GM21381 (cell line): ENCODE measurements at regions not wholly inside any gene's neighbourhood (a gene's known extent, or its start where the extent isn't known, plus 50 kb on each side); places are given as distances from the start of the nearest gene placed in this dataset.

ENCODE experiments used
- ATAC-seq: cut with Tn5 transposase; IDR thresholded peaks from one replicate; pipeline ENCODE4 v1.9.1; 2021; ENCODE audit warnings: mild to moderate bottlenecking, moderate library complexity; ENCODE audit not compliant: unreplicated experiment

DNA sequence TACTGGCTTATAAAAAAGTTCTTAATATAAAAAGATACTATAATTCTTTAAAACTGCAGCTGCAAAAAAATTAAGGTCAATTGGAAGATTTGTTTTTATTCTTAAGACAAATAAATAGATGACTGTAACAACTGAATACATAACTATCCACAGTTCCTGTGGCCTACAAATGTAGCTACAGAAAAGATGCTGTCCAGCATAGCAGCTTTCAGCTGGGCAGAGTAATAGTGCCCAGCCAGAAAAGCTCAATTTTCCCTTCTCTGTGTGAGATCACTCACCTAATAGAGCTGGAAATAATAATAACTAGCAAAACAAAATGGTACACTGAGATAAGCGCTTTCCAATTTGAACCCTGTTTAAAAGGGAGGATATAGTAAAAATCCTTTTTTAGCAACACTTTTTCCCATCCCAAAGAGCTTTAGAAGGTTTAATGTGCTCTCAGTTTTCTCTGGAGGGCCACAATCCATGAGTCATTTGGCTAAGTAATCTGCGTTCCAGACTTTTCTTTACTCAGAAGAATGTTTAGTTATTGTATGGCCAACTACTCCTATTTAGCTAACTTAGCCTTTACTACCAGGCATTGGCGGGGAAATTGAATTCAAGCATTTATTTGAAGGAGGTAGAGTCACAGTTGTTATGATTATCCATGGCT is 158.1 kb upstream of the SLC39A10 start:
- ATAC-seq: no peak

DNA sequence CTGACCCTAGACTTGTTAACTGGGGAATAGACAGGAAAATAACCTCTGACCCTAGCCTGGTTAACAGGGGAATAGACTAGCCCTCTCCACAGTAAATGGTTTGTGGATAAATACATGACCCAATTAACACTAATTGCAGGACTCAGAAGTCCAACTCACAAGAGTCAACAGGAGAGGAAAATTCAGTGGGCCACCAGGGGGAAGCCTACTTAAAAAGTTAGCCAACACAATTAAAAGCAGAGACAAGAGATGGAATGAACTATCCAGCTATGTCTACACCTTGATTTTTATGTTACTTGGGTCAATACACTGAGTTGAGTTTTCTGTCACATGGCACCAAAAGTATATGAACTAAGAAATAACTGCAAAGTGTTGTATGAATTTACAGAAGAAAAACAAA is 158.8 kb upstream of the SLC39A10 start:
- no peak for ATAC-seq

DNA sequence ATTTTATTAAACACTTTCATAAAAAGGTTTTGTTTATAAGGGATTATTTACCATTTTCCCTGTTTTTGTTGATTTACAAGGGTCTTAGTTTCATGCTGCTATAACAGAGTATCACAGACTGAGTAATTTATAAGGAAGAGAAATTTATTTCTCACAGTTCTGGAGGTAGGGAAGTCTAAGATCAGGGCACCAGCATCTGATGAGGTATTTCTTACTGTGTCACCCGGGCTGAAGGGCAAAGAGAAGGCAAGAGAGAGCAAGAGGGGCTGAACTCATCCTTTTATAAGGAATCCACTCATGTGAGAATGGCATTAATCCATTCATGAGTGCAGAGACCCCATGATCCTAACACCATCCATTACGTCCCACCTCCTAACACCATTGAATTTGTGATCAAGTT is 160.0 kb upstream of the SLC39A10 start:
- ATAC-seq: no peak

DNA sequence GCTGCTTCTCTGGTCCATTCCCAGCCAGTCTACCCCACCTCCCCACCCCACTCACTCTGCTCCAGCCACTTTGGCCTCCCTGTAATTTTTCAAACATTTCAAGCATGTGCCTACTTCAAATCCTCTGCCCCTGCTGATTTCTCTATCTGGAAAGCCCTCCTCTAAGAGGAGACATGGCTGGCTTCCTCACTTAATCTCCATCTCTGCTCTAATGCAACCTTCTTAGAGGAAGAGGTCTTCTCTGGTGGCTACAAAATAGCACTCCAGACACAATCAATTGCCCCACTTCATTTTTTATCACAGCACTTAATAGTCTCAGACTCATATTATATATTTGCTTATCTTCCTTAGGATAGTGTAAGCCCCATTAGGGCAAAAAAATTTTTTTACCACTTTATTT is 161.1 kb upstream of the SLC39A10 start:
- ATAC-seq: no peak

DNA sequence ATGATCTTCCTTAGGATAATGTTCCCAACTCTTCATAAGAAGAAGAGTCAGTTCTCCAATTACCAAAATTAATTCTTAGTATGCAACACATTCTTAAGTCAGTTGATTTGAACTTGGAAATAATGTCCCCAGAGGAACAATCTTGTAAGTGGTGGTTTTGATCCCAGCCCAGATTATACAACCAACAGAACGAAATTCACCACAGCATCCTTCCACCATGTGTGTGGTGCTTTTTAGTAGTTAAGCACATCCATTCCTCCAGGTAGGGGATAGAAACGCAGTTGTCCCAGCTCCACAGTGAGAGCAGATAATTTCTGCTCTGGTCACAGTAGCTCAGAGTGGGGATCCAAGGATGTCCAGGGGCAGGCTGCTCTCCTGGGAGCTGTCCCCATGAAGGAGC is 161.7 kb upstream of the SLC39A10 start:
- no peak for ATAC-seq

DNA sequence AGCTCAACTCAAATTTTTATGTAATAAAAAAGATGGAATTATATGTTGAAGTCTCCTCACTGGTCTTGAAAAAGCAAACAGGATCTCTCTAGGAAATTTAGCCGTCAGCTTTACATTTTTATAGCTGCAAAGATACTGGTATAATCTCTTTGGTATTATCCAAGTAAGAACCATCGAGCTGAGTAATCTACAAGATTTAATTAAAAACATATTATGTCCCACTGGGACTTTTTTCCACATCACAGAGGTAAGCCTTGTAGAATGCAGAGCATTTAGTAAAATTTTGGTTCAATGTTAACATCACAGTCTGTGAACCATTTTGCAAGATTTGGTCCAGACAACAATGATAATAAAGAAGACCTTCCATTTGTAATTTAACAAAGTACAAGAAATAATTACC is 162.6 kb upstream of the SLC39A10 start:
- no peak for ATAC-seq

- ATAC-seq: no peak
These were observed 163.6 kb upstream of the SLC39A10 start for GRCh38 chr2:195493416-195493815.

- no peak for ATAC-seq
These were observed 166.7 kb upstream of the SLC39A10 start for GRCh38 chr2:195490319-195490718.

- ATAC-seq: no peak
These were observed 167.9 kb upstream of the SLC39A10 start for GRCh38 chr2:195489101-195489500.

DNA sequence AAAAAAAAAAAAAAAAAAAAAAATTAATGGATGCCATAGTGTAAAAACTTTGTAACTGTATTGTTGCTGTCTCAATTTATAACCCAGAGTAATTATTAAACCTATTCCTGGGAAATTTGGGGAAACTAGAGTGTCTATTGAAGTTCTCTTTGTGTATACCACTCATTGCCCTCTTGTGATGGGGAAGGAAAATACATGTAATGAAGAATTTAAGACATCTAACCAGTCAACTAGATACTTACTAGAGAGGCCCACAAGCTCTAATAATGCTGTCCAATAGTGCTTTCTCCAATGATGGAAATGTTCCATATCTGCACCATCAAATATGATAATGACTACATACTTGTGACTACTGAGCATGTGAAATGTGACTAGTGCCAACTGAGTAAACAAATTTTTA is 168.5 kb upstream of the SLC39A10 start:
- ATAC-seq: no peak

GRCh38 chr2:195486987-195487644 is 169.9 kb upstream of the SLC39A10 start:
- peak; percentile 80 for ATAC-seq

- ATAC-seq: no peak
These were observed 170.5 kb upstream of the SLC39A10 start for GRCh38 chr2:195486520-195486919.

DNA sequence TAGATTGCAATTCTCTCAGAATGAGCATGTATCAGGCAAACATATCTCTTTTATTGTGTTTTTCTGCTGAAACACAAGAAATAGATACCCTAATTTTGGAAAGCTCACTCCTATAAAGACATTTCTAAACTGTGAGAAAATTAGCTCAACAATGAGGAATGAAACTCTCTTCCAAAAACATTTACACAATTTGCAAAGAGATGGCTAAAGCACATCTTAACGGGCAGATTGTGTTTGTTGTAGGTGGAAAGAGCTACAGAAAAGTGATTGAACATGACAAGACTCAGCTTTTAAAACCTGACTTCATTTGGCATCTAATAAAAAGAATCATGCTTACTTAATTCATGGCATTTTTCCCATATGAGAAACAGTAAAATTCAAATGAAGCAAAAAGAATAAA is 175.0 kb upstream of the SLC39A10 start:
- ATAC-seq: no peak

GRCh38 chr2:195480121-195480520 is 176.9 kb upstream of the SLC39A10 start:
- ATAC-seq: no peak

GRCh38 chr2:195479407-195479806 is 177.6 kb upstream of the SLC39A10 start:
- ATAC-seq: no peak

GRCh38 chr2:195477996-195478382 is 179.0 kb upstream of the SLC39A10 start:
- ATAC-seq: peak; percentile 29

GRCh38 chr2:195477248-195477995 is 179.6 kb upstream of the SLC39A10 start:
- ATAC-seq: peak; percentile 66

GRCh38 chr2:195475336-195475735 is 181.7 kb upstream of the SLC39A10 start:
- no peak for ATAC-seq

DNA sequence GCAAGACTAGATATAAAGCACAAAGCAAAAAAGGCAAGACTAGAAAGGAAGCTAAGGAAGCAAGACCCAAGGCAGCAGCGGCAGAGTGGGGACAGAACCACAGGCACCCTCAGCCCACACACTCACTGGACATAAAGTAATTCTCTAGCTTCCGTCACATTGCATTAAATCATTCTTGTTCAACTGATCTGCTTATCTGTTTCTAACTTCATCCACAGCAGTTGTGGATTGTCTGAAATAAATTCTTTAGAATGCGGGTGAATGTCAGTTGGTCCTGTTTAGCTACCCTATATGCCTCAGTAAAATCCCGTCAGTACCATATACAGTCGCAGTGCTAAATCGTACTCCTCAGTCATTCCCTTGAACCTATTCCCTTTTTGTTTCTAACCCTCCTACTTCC is 183.2 kb upstream of the SLC39A10 start:
- no peak for ATAC-seq

DNA sequence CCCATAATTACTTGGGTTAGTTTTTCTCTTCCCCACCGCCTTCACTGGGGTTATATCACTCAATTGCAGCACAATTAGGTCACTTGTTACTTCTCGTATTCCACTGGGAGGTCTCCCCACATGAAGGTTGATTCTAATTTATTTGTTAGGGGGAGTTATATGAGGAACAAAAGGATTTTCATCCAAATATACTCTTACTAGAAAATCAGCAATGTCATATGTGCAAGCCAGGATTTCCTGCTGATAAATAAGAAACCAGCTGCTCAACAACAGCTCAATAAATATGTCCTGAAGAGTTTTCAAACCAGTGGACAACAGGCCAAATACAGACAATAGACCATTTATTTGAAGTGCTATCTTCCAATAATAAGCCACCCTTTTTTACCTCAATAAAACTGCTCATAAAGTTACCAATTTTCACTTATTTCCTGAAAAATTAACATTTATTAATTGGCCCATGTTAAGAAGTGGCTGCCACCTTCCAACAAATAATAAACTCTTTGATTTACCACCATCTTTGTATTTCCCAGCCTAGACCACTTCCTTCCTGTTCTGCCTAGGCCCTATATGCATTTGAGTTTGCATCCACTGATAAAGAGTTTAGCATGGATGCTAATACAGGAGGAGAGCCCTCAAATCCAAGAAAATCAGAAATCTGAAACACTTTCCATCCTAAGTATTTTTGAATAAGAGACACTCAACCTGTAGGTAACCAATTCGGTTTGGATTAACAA is 184.4 kb upstream of the SLC39A10 start:
- ATAC-seq: no peak

- ATAC-seq: no peak
These were observed 185.2 kb upstream of the SLC39A10 start for GRCh38 chr2:195471807-195472206.
